ENCODE measurements at regions not wholly inside any gene's neighbourhood (a gene's known extent, or its start where the extent isn't known, plus 50 kb on each side); places are given as distances from the start of the nearest gene placed in this dataset.

DNA sequence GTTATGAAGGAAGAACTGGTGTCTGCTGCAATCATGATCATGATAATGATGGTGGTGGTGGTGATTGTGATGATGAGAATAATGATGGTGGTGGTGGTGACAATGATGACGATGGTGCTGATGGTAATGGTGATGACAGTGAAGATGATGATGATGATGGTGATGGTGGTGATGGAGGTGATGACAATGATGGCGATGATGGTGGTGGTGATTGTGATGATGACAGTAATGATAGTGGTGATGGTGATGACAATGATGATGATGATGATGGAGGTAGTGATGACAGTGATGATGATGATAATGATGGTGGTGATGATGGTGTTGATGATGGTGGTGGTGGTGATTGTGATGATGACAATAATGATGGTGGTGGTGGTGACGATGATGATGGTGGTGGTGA is 52.8 kb upstream of the ANO1 start:
- Histone ChIP-seq H3K27ac (ENCODE audit: low read depth, low read length) (no peak overlapping the region), H3K4me3 (ENCODE audit: low read depth in 1 of 2, low read length in 2 of 2) (no peak overlapping the region), H3K9me3 (ENCODE audit: control insufficient read depth in 1 of 2, low read length in 2 of 2) (no peaks in the 10 kb centered on the region), H3K27me3 (ENCODE audit: control insufficient read depth in 1 of 2, insufficient read depth in 2 of 2, low read length in 2 of 2) (no peaks in the 10 kb centered on the region), H3K4me1 (ENCODE audit: control insufficient read depth in 1 of 2, insufficient read depth in 2 of 2, low read length in 2 of 2) (no peaks in the 10 kb centered on the region), H3K9ac (ENCODE audit: low read depth in 1 of 2, low read length in 2 of 2) (no peak overlapping the region), H3K36me3 (ENCODE audit: control insufficient read depth in 1 of 2, insufficient read depth in 2 of 2, low read length in 2 of 2) (no peaks in the 10 kb centered on the region)

DNA sequence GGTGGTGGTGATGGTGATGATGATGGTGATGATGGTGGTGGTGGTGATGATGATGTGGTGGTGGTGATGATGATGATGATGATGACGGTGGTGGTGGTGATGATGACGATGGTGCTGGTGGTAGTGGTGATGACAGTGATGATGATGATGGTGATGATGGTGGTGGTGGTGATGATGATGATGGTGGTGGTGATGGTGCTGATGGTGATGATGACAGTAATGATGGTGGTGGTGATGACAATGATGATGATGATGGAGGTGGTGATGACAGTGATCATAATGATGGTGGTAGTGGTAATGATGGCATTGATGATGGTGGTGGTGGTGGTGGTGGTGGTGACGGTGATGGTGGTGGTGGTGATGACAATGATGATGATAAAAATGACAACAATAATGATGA is 52.1 kb upstream of the ANO1 start:
- Histone ChIP-seq H3K9ac (ENCODE audit: low read depth in 1 of 2, low read length in 2 of 2) (no peak overlapping the region), H3K4me3 (ENCODE audit: low read depth in 1 of 2, low read length in 2 of 2) (no peak overlapping the region), H3K9me3 (ENCODE audit: control insufficient read depth in 1 of 2, low read length in 2 of 2) (no peaks in the 10 kb centered on the region), H3K27ac (ENCODE audit: low read depth, low read length) (no peak overlapping the region), H3K27me3 (ENCODE audit: control insufficient read depth in 1 of 2, insufficient read depth in 2 of 2, low read length in 2 of 2) (no peaks in the 10 kb centered on the region), H3K4me1 (ENCODE audit: control insufficient read depth in 1 of 2, insufficient read depth in 2 of 2, low read length in 2 of 2) (no peaks in the 10 kb centered on the region), H3K36me3 (ENCODE audit: control insufficient read depth in 1 of 2, insufficient read depth in 2 of 2, low read length in 2 of 2) (no peaks in the 10 kb centered on the region)

DNA sequence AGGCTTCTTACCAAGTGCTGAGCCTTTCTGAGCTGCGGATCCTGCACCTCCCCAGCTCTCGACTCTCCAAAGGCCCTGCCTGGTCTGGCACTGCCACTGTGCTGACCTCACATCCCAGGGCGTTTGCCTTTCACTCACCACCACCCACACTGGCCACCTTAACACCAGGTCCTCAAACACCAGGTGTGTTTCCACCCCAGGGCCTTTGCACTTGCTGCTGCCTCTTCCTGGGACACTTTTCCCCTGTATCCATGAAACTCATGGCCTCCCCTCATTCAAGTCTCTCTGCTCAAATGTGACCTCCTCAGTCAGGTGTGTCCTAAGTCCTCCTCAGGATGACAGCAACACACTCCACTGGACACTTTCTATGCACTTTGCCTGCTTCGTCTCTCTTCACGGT is 51.4 kb upstream of the ANO1 start:
- no peak overlapping the region for H3K27ac ChIP-seq (ENCODE audit: low read depth, low read length)
- H3K4me3 ChIP-seq (ENCODE audit: low read depth in 1 of 2, low read length in 2 of 2), result no peak overlapping the region
- H3K9me3 ChIP-seq (ENCODE audit: control insufficient read depth in 1 of 2, low read length in 2 of 2), result no peaks in the 10 kb centered on the region
- no peak overlapping the region for H3K9ac ChIP-seq (ENCODE audit: low read depth in 1 of 2, low read length in 2 of 2)
- no peaks in the 10 kb centered on the region for H3K36me3 ChIP-seq (ENCODE audit: control insufficient read depth in 1 of 2, insufficient read depth in 2 of 2, low read length in 2 of 2)
- H3K27me3 ChIP-seq (ENCODE audit: control insufficient read depth in 1 of 2, insufficient read depth in 2 of 2, low read length in 2 of 2), result no peaks in the 10 kb centered on the region
- no peaks in the 10 kb centered on the region for H3K4me1 ChIP-seq (ENCODE audit: control insufficient read depth in 1 of 2, insufficient read depth in 2 of 2, low read length in 2 of 2)

DNA sequence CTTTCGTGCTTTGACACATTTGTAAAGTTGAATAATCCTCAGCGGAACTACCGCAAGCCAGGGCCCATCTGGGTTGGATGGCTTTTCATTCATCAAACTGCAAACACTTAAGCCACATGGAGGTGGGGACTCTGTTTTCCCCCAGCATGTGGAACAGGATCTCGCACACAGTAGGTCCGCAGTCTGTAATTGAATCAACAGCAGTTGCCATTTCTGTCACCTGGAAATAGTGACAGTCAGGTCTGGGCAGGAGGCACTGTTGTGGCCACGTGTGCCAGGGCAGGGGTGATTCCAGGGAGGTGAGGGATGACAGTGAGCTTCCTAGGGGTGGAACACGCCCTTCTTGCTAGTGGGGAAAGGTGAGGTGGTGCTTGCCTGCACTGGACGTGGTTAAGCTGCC is 50.7 kb upstream of the ANO1 start:
- Histone ChIP-seq H3K36me3 (ENCODE audit: control insufficient read depth in 1 of 2, insufficient read depth in 2 of 2, low read length in 2 of 2) (no peaks in the 10 kb centered on the region), H3K9ac (ENCODE audit: low read depth in 1 of 2, low read length in 2 of 2) (no peak overlapping the region), H3K9me3 (ENCODE audit: control insufficient read depth in 1 of 2, low read length in 2 of 2) (no peaks in the 10 kb centered on the region), H3K27me3 (ENCODE audit: control insufficient read depth in 1 of 2, insufficient read depth in 2 of 2, low read length in 2 of 2) (no peaks in the 10 kb centered on the region), H3K27ac (ENCODE audit: low read depth, low read length) (no peak overlapping the region), H3K4me1 (ENCODE audit: control insufficient read depth in 1 of 2, insufficient read depth in 2 of 2, low read length in 2 of 2) (no peaks in the 10 kb centered on the region), H3K4me3 (ENCODE audit: low read depth in 1 of 2, low read length in 2 of 2) (no peak overlapping the region)

DNA sequence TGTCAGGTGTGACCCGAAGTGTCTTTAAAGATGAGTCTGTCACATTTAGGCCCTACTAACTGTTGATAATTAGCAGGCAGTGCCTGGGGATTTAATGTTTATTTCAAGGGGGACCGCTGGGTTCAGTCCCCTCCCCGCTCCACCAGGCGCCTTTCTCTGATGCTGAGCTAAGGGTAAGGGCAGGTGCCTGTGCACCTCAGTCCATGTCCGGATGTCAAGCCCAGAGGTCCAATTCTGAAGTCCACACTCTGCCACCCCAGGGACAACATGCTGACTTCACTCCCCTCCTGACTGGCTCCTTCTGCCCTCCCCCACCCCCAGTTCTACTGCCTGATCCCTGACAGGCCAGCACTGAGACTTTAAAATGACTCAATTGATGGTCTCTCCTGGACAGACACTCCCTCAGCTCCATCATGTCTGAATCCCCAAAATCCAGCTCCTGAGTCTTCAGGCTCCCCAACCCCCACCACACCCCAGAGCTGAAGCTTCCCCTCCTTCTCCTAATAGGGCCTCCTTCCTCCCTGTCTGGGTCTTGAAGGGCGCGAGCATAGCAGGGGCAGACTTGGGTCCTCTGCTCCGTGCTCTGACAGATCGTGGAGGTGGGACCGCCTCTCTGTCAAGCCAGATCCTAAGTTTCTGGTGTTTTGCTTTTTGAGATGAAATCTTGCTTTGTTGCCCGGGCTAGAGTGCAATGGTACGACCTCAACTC is 49.8 kb upstream of the ANO1 start:
- Histone ChIP-seq H3K4me3 (ENCODE audit: low read depth in 1 of 2, low read length in 2 of 2) (no peak overlapping the region), H3K4me1 (ENCODE audit: control insufficient read depth in 1 of 2, insufficient read depth in 2 of 2, low read length in 2 of 2) (no peaks in the 10 kb centered on the region), H3K27me3 (ENCODE audit: control insufficient read depth in 1 of 2, insufficient read depth in 2 of 2, low read length in 2 of 2) (no peaks in the 10 kb centered on the region), H3K9ac (ENCODE audit: low read depth in 1 of 2, low read length in 2 of 2) (no peak overlapping the region), H3K9me3 (ENCODE audit: control insufficient read depth in 1 of 2, low read length in 2 of 2) (no peaks in the 10 kb centered on the region), H3K36me3 (ENCODE audit: control insufficient read depth in 1 of 2, insufficient read depth in 2 of 2, low read length in 2 of 2) (no peaks in the 10 kb centered on the region), H3K27ac (ENCODE audit: low read depth, low read length) (no peak overlapping the region)
